HG03460 (cell line): ENCODE measurements at regions not wholly inside any gene's neighbourhood (a gene's known extent, or its start where the extent isn't known, plus 50 kb on each side); places are given as distances from the start of the nearest gene placed in this dataset.

ENCODE experiments used
- ATAC-seq: cut with Tn5 transposase; IDR thresholded peaks from one replicate; pipeline ENCODE4 v1.9.1; 2021; ENCODE audit not compliant: unreplicated experiment

GRCh38 chr2:122595065-122595464 is 839.6 kb downstream of the TSN start:
- ATAC-seq: no peak

- no peak for ATAC-seq
Observed at GRCh38 chr2:122596598-122596997, 841.1 kb downstream of the TSN start.

GRCh38 chr2:122598784-122599183 is 843.3 kb downstream of the TSN start:
- no peak for ATAC-seq

- no peak for ATAC-seq
Observed at GRCh38 chr2:122610948-122611609, 855.6 kb downstream of the TSN start.

GRCh38 chr2:122622934-122623333 is 867.5 kb downstream of the TSN start:
- ATAC-seq: no peak

- no peak for ATAC-seq
Observed at GRCh38 chr2:122627388-122627787, 871.9 kb downstream of the TSN start.

GRCh38 chr2:122634256-122634655 is 878.8 kb downstream of the TSN start:
- no peak for ATAC-seq

GRCh38 chr2:122634920-122635319 is 879.5 kb downstream of the TSN start:
- ATAC-seq: no peak

GRCh38 chr2:122635686-122636085 is 880.2 kb downstream of the TSN start:
- no peak for ATAC-seq

GRCh38 chr2:122636097-122636496 is 880.6 kb downstream of the TSN start:
- ATAC-seq: no peak

GRCh38 chr2:122639176-122639575 is 883.7 kb downstream of the TSN start:
- ATAC-seq: no peak

GRCh38 chr2:122639711-122640110 is 884.3 kb downstream of the TSN start:
- no peak for ATAC-seq

- ATAC-seq: no peak
Observed at GRCh38 chr2:122643725-122644329, 888.4 kb downstream of the TSN start.

GRCh38 chr2:122651236-122651635 is 895.8 kb downstream of the TSN start:
- ATAC-seq: no peak

GRCh38 chr2:122651780-122652179 is 896.3 kb downstream of the TSN start:
- ATAC-seq: no peak

GRCh38 chr2:122652670-122653069 is 897.2 kb downstream of the TSN start:
- no peak for ATAC-seq

GRCh38 chr2:122656403-122656802 is 901.0 kb downstream of the TSN start:
- no peak for ATAC-seq

GRCh38 chr2:122660786-122661634 is 905.6 kb downstream of the TSN start:
- no peak for ATAC-seq

GRCh38 chr2:122663620-122664019 is 908.2 kb downstream of the TSN start:
- no peak for ATAC-seq

GRCh38 chr2:122669627-122670026 is 914.2 kb downstream of the TSN start:
- no peak for ATAC-seq

- ATAC-seq: no peak
Observed at GRCh38 chr2:122670897-122671296, 915.4 kb downstream of the TSN start.

- no peak for ATAC-seq
Observed at GRCh38 chr2:122680662-122681061, 925.2 kb downstream of the TSN start.
